ENCODE measurements at regions not wholly inside any gene's neighbourhood (a gene's known extent, or its start where the extent isn't known, plus 50 kb on each side); places are given as distances from the start of the nearest gene placed in this dataset.

DNA sequence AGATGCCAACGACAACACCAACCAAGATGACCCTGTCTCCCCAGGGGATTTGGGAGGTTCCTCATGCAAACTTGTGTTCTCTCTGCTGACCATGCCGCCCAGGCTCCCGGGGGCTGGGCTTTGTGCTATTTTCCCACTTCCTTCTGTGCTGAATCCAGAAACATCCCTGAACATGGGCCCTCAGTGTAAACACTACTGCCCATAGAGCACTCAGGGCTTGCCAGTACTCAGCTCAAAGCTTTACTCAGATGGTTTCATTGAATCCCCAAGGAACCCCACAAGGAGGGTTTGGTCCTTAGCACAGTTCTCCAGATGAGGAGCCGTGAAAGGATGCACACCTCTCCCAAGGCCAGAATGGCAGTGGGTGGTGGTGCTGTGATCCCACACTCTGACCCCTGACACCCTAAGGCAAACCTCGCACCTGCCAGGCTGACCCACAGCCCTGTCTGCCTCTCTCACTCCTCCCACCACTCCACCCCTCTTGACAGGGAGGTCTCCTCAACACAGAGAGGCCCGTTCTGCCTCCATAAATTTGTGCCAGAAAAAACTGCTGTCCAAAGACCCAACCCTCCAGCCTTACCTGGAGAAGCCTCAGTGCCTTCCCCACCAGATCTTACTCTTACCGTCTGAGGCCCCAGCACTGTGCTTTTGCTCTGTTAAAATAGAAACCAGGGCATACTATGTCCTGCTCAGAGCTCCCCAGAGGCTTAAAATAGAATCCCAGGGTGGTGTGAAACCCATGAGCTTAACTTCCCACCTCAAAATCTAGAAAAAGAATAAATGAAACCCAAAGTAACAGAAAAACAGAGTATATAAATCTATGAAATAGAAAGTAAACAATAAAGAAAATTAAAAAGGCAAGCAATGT lies 283.0 kb upstream of the CDH4 start:
- no peak for DNase-seq (ENCODE audit: low read depth)

- no peak for DNase-seq (ENCODE audit: low read depth)
Observed at GRCh38 chr20:60970601-60971000, 281.5 kb upstream of the CDH4 start.

DNA sequence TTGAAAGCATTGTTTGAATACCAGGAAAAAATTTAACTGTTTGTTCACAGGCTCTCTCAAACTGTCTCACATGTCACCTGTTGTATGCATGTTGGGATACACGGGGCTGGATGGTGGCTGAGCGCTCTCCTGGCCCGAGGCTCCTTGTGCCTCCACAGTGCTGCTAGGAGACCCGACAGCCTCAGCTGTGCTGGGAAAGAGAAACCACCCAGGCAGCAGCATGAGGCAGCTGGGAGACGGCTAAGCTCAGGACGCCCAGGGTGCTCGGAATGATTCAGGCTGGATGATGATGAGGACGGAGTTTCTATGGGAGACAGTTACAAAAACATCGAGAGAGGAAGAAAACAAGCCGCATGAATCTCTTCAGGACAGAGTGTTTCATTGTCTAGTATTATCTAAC lies 278.0 kb upstream of the CDH4 start:
- DNase-seq (ENCODE audit: low read depth): no peak

DNA sequence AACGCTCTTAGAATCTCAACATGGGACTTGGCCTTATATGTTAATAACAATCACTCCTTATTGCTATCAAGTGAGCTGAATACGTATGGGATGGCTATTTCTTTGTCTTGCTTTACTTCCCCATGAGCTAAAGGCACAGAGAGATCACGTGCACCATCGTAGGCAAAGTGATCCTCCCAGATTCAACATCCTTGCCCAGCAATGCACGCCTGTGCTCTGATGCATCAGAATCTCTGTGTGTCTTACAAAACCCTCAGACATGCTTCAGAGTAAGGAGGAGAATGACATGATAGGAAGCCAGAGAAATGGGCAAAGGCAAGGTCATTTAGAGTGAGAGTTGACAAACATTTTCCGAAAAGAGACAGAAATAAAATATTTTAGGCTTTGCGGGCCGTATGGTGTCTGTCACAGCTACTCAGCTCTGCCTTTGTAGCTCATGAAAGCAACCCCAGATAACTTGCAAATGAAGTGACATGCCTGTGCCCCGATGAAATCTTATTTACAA lies 277.6 kb upstream of the CDH4 start:
- DNase-seq (ENCODE audit: low read depth): no peak

DNA sequence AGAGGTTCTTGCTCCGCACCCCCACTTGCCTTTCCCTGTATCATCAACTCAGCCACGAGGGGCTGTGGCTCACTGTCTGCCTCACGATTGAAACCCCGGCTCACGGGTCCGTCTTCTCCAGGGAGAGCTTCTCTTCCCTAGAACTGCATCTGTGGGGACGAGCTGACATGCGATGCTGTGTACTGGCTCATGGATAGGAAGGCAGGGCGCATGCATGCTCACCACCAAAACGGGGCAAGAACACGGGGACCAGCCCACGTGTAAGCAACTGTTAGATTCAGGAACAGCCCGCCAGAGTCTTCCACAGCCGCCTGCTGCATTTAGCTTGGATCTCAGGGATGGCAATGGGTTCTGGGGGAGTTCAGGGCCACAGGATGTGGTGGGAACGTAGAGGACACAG lies 275.9 kb upstream of the CDH4 start:
- DNase-seq (ENCODE audit: low read depth): no peak

DNA sequence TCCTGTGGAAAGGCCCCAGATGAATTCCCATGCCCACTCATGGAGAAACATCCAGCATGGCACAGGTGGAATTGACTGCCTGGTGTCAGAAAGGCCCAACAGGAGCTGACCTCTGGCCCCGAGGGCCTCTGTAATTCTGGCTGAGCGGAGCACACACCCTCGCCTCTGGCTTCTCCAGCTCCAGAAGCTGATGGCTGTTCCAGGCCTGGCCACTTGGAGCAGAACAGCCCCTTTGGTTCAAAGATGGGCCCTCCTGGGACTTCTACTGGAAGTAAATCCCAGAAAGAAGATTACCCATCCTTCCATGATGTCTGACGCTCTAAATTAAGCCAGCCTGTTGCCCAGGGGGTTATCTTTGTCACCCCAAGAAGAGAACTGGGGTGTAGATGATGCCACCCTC lies 275.1 kb upstream of the CDH4 start:
- no peak for DNase-seq (ENCODE audit: low read depth)

GRCh38 chr20:60977901-60978300 lies 274.2 kb upstream of the CDH4 start:
- no peak for DNase-seq (ENCODE audit: low read depth)

DNA sequence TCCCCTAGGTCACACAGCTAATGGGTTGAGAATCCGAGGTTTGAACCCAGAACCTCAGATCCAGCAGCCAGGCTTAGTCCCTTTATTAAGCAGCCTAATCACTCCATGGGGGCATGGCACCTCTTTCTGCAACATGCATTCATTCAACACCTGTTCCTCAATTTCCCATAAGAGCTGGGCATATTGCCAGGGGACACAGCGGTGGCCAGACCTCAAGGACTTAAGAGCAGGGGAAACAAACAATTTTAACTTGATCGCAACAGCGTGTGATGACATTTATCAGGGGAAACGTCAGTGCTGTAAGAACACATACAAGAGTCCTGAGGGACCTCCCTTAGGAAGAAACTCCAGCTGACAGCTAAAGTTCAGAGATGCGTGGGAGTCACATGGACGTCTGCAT lies 267.4 kb upstream of the CDH4 start:
- no peak for DNase-seq (ENCODE audit: low read depth)

DNA sequence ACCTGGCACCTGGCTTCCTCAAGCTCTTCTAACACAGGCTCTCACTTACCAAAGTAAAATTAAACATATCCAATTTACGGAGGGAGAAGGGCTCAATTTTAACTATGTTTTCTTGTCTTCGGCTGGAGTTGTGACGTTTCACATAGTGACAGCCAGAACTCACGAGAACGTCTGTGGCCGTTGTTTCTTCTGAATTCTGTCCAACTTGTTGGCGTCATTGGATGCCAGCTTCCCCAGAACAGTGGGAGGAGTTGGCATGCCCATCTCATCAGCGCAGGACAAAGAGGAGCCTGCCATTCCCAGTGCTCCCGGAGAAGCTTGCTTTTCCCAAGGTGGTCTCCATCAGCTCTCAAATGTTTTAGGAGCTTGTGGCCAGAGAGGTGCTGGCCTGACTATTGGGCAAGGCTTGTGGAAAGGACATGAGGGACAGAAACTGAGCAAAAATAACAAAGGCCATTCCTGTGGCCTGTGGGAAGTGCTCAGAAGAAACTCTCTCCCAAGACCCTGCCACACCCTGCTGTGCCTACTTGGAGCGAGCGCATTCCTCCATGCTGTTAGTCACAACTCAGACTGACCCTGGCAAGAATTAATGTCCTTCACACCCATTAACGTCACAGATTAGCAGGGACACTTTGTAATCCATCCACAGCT lies 265.4 kb upstream of the CDH4 start:
- no peak for DNase-seq (ENCODE audit: low read depth)

DNA sequence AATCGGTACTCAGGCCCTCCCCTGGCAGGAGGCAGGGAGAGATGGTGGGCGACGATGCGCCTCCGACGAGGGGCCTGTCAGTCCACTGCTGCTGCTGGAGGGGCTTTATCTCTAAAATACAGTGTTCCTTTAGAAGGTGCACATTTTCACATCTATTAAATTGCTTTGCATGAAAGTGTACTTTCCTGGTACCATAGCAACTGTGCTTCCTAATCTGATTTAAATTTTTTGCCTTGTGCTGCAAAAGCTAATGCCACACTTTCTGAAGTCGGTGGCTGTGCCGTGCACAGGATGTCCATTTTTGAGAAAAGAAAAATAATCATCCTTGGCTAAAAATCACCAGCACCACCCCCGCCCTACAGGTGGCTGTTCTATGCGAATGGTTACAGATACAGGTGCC lies 262.0 kb upstream of the CDH4 start:
- DNase-seq (ENCODE audit: low read depth): no peak

DNA sequence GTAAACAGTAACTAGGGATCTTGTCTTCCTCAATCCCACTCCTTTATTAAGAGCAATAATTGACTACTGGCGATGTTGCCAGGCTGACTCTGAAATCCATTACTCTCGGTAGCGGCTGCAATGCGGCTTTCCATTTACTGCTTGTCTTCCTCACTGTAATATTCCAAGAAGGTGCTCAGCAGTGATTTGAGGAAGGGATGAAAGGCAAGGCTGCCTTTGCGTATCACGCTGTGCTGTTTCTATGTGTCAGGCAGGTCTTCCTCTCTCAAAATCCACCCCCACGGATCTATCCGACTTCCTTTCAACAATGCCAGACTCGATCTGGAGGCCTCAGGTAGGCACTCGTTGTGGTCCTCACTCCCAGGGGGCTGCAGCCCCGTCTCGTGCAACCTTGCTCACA lies 261.4 kb upstream of the CDH4 start:
- DNase-seq (ENCODE audit: low read depth): no peak

GRCh38 chr20:60993433-60994044 lies 258.5 kb upstream of the CDH4 start:
- peak; percentile 5 for DNase-seq (ENCODE audit: low read depth)

- DNase-seq (ENCODE audit: low read depth): no peak
Observed at GRCh38 chr20:60999250-60999649, 252.8 kb upstream of the CDH4 start.

GRCh38 chr20:61002090-61002489 lies 250.0 kb upstream of the CDH4 start:
- no peak for DNase-seq (ENCODE audit: low read depth)

GRCh38 chr20:61014491-61014890 lies 237.6 kb upstream of the CDH4 start:
- DNase-seq (ENCODE audit: low read depth): no peak

GRCh38 chr20:61015602-61016001 lies 236.5 kb upstream of the CDH4 start:
- no peak for DNase-seq (ENCODE audit: low read depth)

DNA sequence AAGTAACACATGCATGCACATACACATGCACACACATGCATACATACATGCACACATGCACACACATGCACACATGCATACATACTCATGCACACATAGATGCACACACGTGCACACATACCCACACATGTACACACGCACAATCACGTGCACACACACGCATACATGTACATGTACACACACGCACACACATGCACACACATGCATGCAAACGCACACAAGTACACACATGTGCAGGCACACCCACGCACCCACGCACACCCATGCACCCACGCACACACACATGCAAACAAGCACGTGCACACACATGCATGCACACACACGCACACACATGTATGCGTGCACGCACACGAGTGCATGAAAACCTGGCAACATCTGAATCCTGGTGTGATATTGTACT lies 232.7 kb upstream of the CDH4 start:
- no peak for DNase-seq (ENCODE audit: low read depth)

- DNase-seq (ENCODE audit: low read depth): no peak
Observed at GRCh38 chr20:61023612-61024011, 228.4 kb upstream of the CDH4 start.

- peak; percentile 8 for DNase-seq (ENCODE audit: low read depth)
Observed at GRCh38 chr20:61024390-61024789, 227.7 kb upstream of the CDH4 start.

- no peak for DNase-seq (ENCODE audit: low read depth)
Observed at GRCh38 chr20:61025536-61025935, 226.5 kb upstream of the CDH4 start.

- no peak for DNase-seq (ENCODE audit: low read depth)
Observed at GRCh38 chr20:61026173-61026572, 225.9 kb upstream of the CDH4 start.

- DNase-seq (ENCODE audit: low read depth): no peak
Observed at GRCh38 chr20:61026731-61027130, 225.3 kb upstream of the CDH4 start.
